HEK293T (cell line): ENCODE measurements at regions not wholly inside any gene's neighbourhood (a gene's known extent, or its start where the extent isn't known, plus 50 kb on each side); places are given as distances from the start of the nearest gene placed in this dataset.

Experiments used
- CTCF ChIA-PET: fragments of 350-600 bp; formaldehyde crosslinking; extraction: SDS; loops from one replicate; lab custom pipeline; 2021; ENCODE audit warnings: antibody characterized with exemption, inconsistent platforms; lab: Yijun Ruan, JAX
- POLR2A ChIA-PET: fragments of 350-600 bp; formaldehyde crosslinking; extraction: SDS; loops from one replicate; lab custom pipeline; 2020; ENCODE audit warnings: antibody characterized with exemption, inconsistent platforms; lab: Yijun Ruan, JAX
- DNase-seq: peaks from one replicate; pipeline ENCODE4 v3.0.0; 2012; ENCODE audit warnings: mixed read lengths; ENCODE audit errors: extremely low spot score
- ARNT ChIP-seq: fragments of 450-650 bp; IDR thresholded peaks from 2 replicates; pipeline ENCODE4 v1.6.1; 2017; ENCODE audit warnings: mild to moderate bottlenecking
- BHLHE40 ChIP-seq: fragments of 450-650 bp; IDR thresholded peaks from 2 replicates; pipeline ENCODE4 v1.6.1; 2016; ENCODE audit warnings: mild to moderate bottlenecking, moderate library complexity, borderline replicate concordance
- CTBP1 ChIP-seq: fragments of 450-650 bp; IDR thresholded peaks from 2 replicates; pipeline ENCODE4 v1.6.1; 2016; ENCODE audit warnings: borderline replicate concordance
- ELF4 ChIP-seq: fragments of 450-650 bp; IDR thresholded peaks from 2 replicates; pipeline ENCODE4 v1.6.1; 2017; ENCODE audit warnings: antibody characterized with exemption
- FOXA1 ChIP-seq: fragments of 450-650 bp; IDR thresholded peaks from 2 replicates; pipeline ENCODE4 v1.6.1; 2016; ENCODE audit warnings: mild to moderate bottlenecking
- FOXK2 ChIP-seq: fragments of 450-650 bp; IDR thresholded peaks from 2 replicates; pipeline ENCODE4 v1.6.1; 2016; ENCODE audit warnings: mild to moderate bottlenecking
- FOXM1 ChIP-seq: fragments of 450-650 bp; IDR thresholded peaks from 2 replicates; pipeline ENCODE4 v1.6.1; 2017; ENCODE audit warnings: mild to moderate bottlenecking, borderline replicate concordance
- HDGF ChIP-seq: fragments of 450-650 bp; IDR thresholded peaks from 2 replicates; pipeline ENCODE4 v1.6.1; 2017; ENCODE audit warnings: antibody characterized with exemption, borderline replicate concordance
- L3MBTL2 ChIP-seq: fragments of 450-650 bp; conservative IDR thresholded peaks from 2 replicates; pipeline ENCODE4 v1.6.1; 2016; ENCODE audit warnings: mild to moderate bottlenecking
- LEF1 ChIP-seq: fragments of 450-650 bp; IDR thresholded peaks from 2 replicates; pipeline ENCODE4 v1.6.1; 2017; ENCODE audit warnings: mild to moderate bottlenecking, borderline replicate concordance
- NFRKB ChIP-seq: fragments of 450-650 bp; IDR thresholded peaks from 2 replicates; pipeline ENCODE4 v1.6.1; 2016; ENCODE audit warnings: mild to moderate bottlenecking, moderate library complexity
- SP1 ChIP-seq: fragments of 450-650 bp; IDR thresholded peaks from 2 replicates; pipeline ENCODE4 v1.6.1; 2017
- SUZ12 ChIP-seq: fragments of 450-650 bp; IDR thresholded peaks from 2 replicates; pipeline ENCODE4 v1.6.1; 2016; ENCODE audit warnings: mild to moderate bottlenecking
- TARDBP ChIP-seq: fragments of 450-650 bp; IDR thresholded peaks from 2 replicates; pipeline ENCODE4 v1.6.1; 2016
- ZNF384 ChIP-seq: fragments of 450-650 bp; IDR thresholded peaks from 2 replicates; pipeline ENCODE4 v1.6.1; 2016
- TF ChIP-seq, protein P1 (sequence below): fragments of 450-650 bp; IDR thresholded peaks from 2 replicates; pipeline ENCODE4 v1.6.1; 2016

- ChIA-PET POLR2A (no interaction called here), CTCF (no interaction called here)
These were observed 519.9 kb upstream of the NOX3 start for GRCh38 chr6:155975506-155975905.

DNA sequence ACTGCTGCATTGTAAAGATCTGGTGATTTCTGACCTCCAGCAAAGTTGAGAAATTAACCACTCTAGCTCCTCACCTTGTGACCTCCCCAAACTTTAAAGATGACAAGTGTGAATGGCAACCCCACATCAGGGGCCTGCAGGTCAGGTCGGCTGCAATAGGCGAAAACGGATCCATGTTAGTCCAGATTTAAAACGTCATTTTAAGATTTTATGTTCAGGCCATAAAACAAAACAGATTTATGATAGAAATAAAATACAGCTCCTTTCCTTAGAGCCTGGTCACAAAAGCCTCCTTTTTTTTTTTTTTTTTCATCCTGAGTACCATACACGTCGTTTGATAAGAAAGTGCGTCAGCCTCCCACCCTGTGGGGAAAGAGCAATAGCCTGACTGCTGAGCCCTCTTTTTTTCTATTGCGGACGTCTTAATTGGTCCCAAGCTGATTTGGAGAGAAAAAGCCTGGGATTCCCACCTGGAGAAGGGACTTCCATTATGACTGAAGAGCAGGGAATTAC lies 519.2 kb upstream of the NOX3 start:
- CTCF ChIA-PET, result interaction anchor here (0.6 kb wide), 1 partner anchor 11 kb away, joined by 4 read pairs; no protein-coding TSS in a partner anchor
- peak; percentile 33 for DNase-seq
- POLR2A ChIA-PET, result no interaction called here
- TF ChIP-seq SUZ12 (no peak), ZNF384 (peak; percentile 95)
- TF ChIP-seq, protein P1, sequence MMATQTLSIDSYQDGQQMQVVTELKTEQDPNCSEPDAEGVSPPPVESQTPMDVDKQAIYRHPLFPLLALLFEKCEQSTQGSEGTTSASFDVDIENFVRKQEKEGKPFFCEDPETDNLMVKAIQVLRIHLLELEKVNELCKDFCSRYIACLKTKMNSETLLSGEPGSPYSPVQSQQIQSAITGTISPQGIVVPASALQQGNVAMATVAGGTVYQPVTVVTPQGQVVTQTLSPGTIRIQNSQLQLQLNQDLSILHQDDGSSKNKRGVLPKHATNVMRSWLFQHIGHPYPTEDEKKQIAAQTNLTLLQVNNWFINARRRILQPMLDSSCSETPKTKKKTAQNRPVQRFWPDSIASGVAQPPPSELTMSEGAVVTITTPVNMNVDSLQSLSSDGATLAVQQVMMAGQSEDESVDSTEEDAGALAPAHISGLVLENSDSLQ, result peak; percentile 73

More at GRCh38 chr6:155975506-155975905, 519.9 kb upstream of the NOX3 start:
- DNase-seq, result no peak
- TF ChIP-seq L3MBTL2, result no peak

- DNase-seq, result no peak
- POLR2A ChIA-PET, result no interaction called here
- CTCF ChIA-PET, result interaction anchor here (0.6 kb wide), 1 partner anchor 11 kb away, joined by 4 read pairs; no protein-coding TSS in a partner anchor
- TF ChIP-seq, protein P1, result no peak
- TF ChIP-seq HDGF (no peak), L3MBTL2 (no peak), ELF4 (no peak)
These were observed 518.7 kb upstream of the NOX3 start for GRCh38 chr6:155974359-155974758.

- POLR2A ChIA-PET, result no interaction called here
- no peak for DNase-seq
- CTCF ChIA-PET, result no interaction called here
- no peak for TF ChIP-seq SUZ12
- no peak for TF ChIP-seq FOXA1
- no peak for TF ChIP-seq FOXK2
- TF ChIP-seq BHLHE40, result no peak
- no peak for TF ChIP-seq ARNT
- no peak for TF ChIP-seq LEF1
- TF ChIP-seq L3MBTL2, result no peak
- TF ChIP-seq HDGF, result no peak
- TF ChIP-seq NFRKB, result no peak
- TF ChIP-seq ELF4, result no peak
- TF ChIP-seq FOXM1, result no peak
- TF ChIP-seq, protein P1, result no peak
- no peak for TF ChIP-seq SP1
- TF ChIP-seq TARDBP, result no peak
- TF ChIP-seq CTBP1, result no peak
- no peak for TF ChIP-seq ZNF384
These were observed 515.5 kb upstream of the NOX3 start for GRCh38 chr6:155970876-155971708.

GRCh38 chr6:155970472-155970871 lies 514.8 kb upstream of the NOX3 start:
- CTCF ChIA-PET, result no interaction called here
- POLR2A ChIA-PET, result no interaction called here
- TF ChIP-seq HDGF (no peak), SUZ12 (no peak), FOXM1 (no peak), SP1 (no peak), ELF4 (no peak), NFRKB (no peak), ARNT (no peak), CTBP1 (no peak), LEF1 (no peak), BHLHE40 (no peak), FOXK2 (no peak), TARDBP (no peak)
- DNase-seq, result no peak

- DNase-seq, result no peak
- CTCF ChIA-PET, result no interaction called here
- TF ChIP-seq SP1 (no peak), L3MBTL2 (no peak), TARDBP (no peak), FOXM1 (no peak), BHLHE40 (no peak)
- POLR2A ChIA-PET, result no interaction called here
These were observed 513.3 kb upstream of the NOX3 start for GRCh38 chr6:155968921-155969320.

DNA sequence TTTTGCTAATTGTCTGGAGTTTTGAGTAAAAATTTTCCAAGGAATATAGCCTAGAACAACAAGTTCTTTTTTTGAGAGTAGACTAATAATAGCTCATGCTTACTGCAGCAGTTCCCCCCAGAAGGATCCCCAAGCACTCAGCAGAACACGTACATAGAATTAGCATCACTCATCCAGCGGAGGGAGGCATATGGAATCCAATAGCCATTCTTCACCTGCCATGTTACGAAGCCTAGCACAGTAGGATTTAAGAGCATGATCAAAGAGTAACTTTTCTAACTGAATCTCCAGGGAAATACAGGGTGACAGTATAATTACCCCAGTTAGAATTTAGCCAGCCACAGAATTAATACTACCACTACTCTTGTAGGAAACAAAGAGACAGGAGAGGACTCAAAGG lies 511.7 kb upstream of the NOX3 start:
- no peak for DNase-seq
- TF ChIP-seq BHLHE40, result no peak
- no peak for TF ChIP-seq ELF4
- no peak for TF ChIP-seq SP1
- TF ChIP-seq ARNT, result no peak
- TF ChIP-seq CTBP1, result no peak
- no peak for TF ChIP-seq SUZ12
- TF ChIP-seq LEF1, result no peak
- no peak for TF ChIP-seq HDGF
- no peak for TF ChIP-seq NFRKB
- no peak for TF ChIP-seq FOXM1
- no peak for TF ChIP-seq FOXK2
- no peak for TF ChIP-seq L3MBTL2
- no peak for TF ChIP-seq TARDBP
- TF ChIP-seq ZNF384, result no peak
- TF ChIP-seq, protein P1, result no peak
- TF ChIP-seq FOXA1, result no peak
- ChIA-PET CTCF (no interaction called here), POLR2A (no interaction called here)
